ENCODE measurements at regions not wholly inside any gene's neighbourhood (a gene's known extent, or its start where the extent isn't known, plus 50 kb on each side); places are given as distances from the start of the nearest gene placed in this dataset.

DNA sequence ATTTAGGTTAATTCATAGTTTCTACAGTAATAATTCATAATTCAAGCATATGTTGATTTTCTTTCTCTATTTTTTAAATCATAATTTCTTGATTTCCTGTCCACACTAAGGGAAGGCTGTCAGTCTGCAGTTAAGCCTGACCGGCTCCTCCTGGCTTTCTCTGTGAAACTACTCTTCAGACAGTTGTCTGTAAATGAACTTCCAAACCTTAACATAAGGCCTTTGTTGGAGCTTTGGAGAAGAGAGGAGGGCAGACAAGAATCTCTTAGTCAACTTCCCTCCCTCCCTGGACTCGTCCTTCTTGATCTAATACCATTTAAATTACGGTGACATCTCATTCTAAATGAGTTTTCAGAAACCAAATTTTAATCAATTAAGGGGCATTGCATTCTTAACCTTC lies 404.1 kb upstream of the ST6GAL2 start:
- Histone ChIP-seq H3K9me3 (ENCODE audit: control insufficient read depth in 2 of 2, insufficient read depth in 1 of 2, low read depth in 1 of 2, low read length in 1 of 2) (no peaks in the 10 kb centered on the region), H3K36me3 (ENCODE audit: control insufficient read depth in 2 of 2, insufficient read depth in 2 of 2, low read length in 1 of 2) (no peaks in the 10 kb centered on the region), H3K4me1 (ENCODE audit: control insufficient read depth in 2 of 2, insufficient read depth in 2 of 2, low read length in 1 of 2) (no peaks in the 10 kb centered on the region), H3K4me3 (ENCODE audit: low read depth in 1 of 2, low read length in 2 of 2) (no peak overlapping the region), H3K27ac (ENCODE audit: low read depth in 2 of 2, low read length in 1 of 2) (no peak overlapping the region), H3K27me3 (ENCODE audit: control insufficient read depth in 1 of 2, insufficient read depth in 2 of 2, low read length in 2 of 2) (no peaks in the 10 kb centered on the region)
- WGBS, 2 donors, result 61 to 75% methylated on average over 3 of the region's 3 CpGs

DNA sequence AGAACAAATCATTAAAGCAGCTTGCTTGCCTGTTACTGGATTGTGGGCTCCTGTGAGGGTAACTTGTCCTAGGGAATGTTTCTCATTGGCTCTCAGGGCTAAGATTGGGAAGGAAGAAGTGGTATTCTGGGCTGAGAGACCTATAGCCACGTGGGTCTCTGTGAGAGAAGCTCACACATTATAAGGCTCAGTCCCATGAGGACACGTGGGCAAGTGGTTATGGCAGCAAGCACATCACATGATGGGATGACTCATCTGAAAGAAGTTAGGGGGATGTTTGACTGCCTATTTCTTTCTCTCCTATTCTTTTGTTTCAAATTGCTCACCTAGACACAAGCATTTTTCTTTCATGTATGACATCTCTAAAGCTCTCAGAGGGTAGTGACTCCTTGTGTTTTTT lies 418.0 kb upstream of the ST6GAL2 start:
- Histone ChIP-seq H3K27ac (ENCODE audit: low read depth in 2 of 2, low read length in 1 of 2) (no peak overlapping the region), H3K36me3 (ENCODE audit: control insufficient read depth in 2 of 2, insufficient read depth in 2 of 2, low read length in 1 of 2) (no peaks in the 10 kb centered on the region), H3K4me3 (ENCODE audit: low read depth in 1 of 2, low read length in 2 of 2) (no peak overlapping the region), H3K9me3 (ENCODE audit: control insufficient read depth in 2 of 2, insufficient read depth in 1 of 2, low read depth in 1 of 2, low read length in 1 of 2) (no peaks in the 10 kb centered on the region), H3K4me1 (ENCODE audit: control insufficient read depth in 2 of 2, insufficient read depth in 2 of 2, low read length in 1 of 2) (no peaks in the 10 kb centered on the region), H3K27me3 (ENCODE audit: control insufficient read depth in 1 of 2, insufficient read depth in 2 of 2, low read length in 2 of 2) (no peaks in the 10 kb centered on the region)
- WGBS, 2 donors, result 32 to 49% methylated on average over 2 of the region's 2 CpGs

DNA sequence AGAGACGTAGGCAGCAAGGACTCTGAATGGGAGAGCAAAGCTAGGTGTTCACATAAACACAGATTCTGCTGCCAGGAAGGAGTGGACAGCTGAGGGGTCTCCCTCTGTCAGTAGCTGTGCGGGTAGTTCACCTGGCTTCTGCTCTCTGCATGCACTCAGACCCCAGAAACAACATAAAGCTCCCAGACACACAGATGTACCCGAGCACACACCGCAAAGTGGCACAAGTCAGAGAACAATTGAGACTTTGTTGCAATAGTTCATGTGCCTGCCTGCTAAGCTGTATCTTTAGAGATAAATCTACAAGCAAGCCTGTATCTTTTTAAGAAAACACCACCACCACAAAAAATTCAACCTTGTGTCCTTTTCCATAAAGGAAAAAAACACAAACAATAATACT lies 420.0 kb upstream of the ST6GAL2 start:
- Histone ChIP-seq H3K36me3 (ENCODE audit: control insufficient read depth in 2 of 2, insufficient read depth in 2 of 2, low read length in 1 of 2) (no peaks in the 10 kb centered on the region), H3K9me3 (ENCODE audit: control insufficient read depth in 2 of 2, insufficient read depth in 1 of 2, low read depth in 1 of 2, low read length in 1 of 2) (no peaks in the 10 kb centered on the region), H3K27ac (ENCODE audit: low read depth in 2 of 2, low read length in 1 of 2) (no peak overlapping the region), H3K4me3 (ENCODE audit: low read depth in 1 of 2, low read length in 2 of 2) (no peak overlapping the region), H3K27me3 (ENCODE audit: control insufficient read depth in 1 of 2, insufficient read depth in 2 of 2, low read length in 2 of 2) (no peaks in the 10 kb centered on the region), H3K4me1 (ENCODE audit: control insufficient read depth in 2 of 2, insufficient read depth in 2 of 2, low read length in 1 of 2) (no peaks in the 10 kb centered on the region)
- WGBS, 2 donors, result 70 to 72% methylated on average over 4 of the region's 4 CpGs

GRCh38 chr2:107306881-107307280 lies 420.9 kb upstream of the ST6GAL2 start:
- no peaks in the 10 kb centered on the region for H3K4me1 ChIP-seq (ENCODE audit: control insufficient read depth in 2 of 2, insufficient read depth in 2 of 2, low read length in 1 of 2)
- H3K27ac ChIP-seq (ENCODE audit: low read depth in 2 of 2, low read length in 1 of 2), result no peak overlapping the region
- no peak overlapping the region for H3K4me3 ChIP-seq (ENCODE audit: low read depth in 1 of 2, low read length in 2 of 2)
- H3K27me3 ChIP-seq (ENCODE audit: control insufficient read depth in 1 of 2, insufficient read depth in 2 of 2, low read length in 2 of 2), result no peaks in the 10 kb centered on the region
- 60 to 68% methylated on average over 2 of the region's 2 CpGs for WGBS, 2 donors
- no peaks in the 10 kb centered on the region for H3K36me3 ChIP-seq (ENCODE audit: control insufficient read depth in 2 of 2, insufficient read depth in 2 of 2, low read length in 1 of 2)
- H3K9me3 ChIP-seq (ENCODE audit: control insufficient read depth in 2 of 2, insufficient read depth in 1 of 2, low read depth in 1 of 2, low read length in 1 of 2), result no peaks in the 10 kb centered on the region

GRCh38 chr2:107308835-107309234 lies 422.9 kb upstream of the ST6GAL2 start:
- Histone ChIP-seq H3K9me3 (ENCODE audit: control insufficient read depth in 2 of 2, insufficient read depth in 1 of 2, low read depth in 1 of 2, low read length in 1 of 2) (no peaks in the 10 kb centered on the region), H3K27ac (ENCODE audit: low read depth in 2 of 2, low read length in 1 of 2) (no peak overlapping the region), H3K36me3 (ENCODE audit: control insufficient read depth in 2 of 2, insufficient read depth in 2 of 2, low read length in 1 of 2) (no peaks in the 10 kb centered on the region), H3K4me1 (ENCODE audit: control insufficient read depth in 2 of 2, insufficient read depth in 2 of 2, low read length in 1 of 2) (no peaks in the 10 kb centered on the region), H3K27me3 (ENCODE audit: control insufficient read depth in 1 of 2, insufficient read depth in 2 of 2, low read length in 2 of 2) (no peaks in the 10 kb centered on the region), H3K4me3 (ENCODE audit: low read depth in 1 of 2, low read length in 2 of 2) (no peak overlapping the region)
- 63 to 80% methylated on average over 1 of the region's 1 CpG for WGBS, 2 donors

- Histone ChIP-seq H3K9me3 (ENCODE audit: control insufficient read depth in 2 of 2, insufficient read depth in 1 of 2, low read depth in 1 of 2, low read length in 1 of 2) (no peaks in the 10 kb centered on the region), H3K27ac (ENCODE audit: low read depth in 2 of 2, low read length in 1 of 2) (no peak overlapping the region), H3K4me1 (ENCODE audit: control insufficient read depth in 2 of 2, insufficient read depth in 2 of 2, low read length in 1 of 2) (no peaks in the 10 kb centered on the region), H3K4me3 (ENCODE audit: low read depth in 1 of 2, low read length in 2 of 2) (no peak overlapping the region), H3K27me3 (ENCODE audit: control insufficient read depth in 1 of 2, insufficient read depth in 2 of 2, low read length in 2 of 2) (no peaks in the 10 kb centered on the region), H3K36me3 (ENCODE audit: control insufficient read depth in 2 of 2, insufficient read depth in 2 of 2, low read length in 1 of 2) (no peaks in the 10 kb centered on the region)
- 84 to 89% methylated on average over 4 of the region's 4 CpGs for WGBS, 2 donors
Measured at GRCh38 chr2:107312240-107312639, 426.3 kb upstream of the ST6GAL2 start.

DNA sequence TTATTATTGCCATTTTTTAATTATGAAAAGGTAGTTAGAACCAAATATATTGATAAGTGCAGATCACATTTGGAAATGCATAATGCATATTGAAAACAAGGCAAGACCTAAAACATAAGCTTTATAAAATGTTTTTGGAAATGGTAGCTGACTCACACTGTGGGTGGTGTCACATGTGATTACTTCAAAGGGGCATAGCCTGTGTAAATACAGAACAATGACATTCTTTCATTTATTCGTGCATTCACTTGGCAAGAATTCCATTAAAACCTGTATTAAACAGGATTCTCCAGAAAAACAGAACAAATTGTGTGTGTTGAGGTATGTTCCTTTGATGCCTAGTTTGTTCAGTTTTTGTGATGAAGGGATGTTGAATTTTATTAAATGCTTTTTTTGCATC lies 427.3 kb upstream of the ST6GAL2 start:
- no peaks in the 10 kb centered on the region for H3K4me1 ChIP-seq (ENCODE audit: control insufficient read depth in 2 of 2, insufficient read depth in 2 of 2, low read length in 1 of 2)
- 24 to 31% methylated on average over 1 of the region's 1 CpG for WGBS, 2 donors
- H3K9me3 ChIP-seq (ENCODE audit: control insufficient read depth in 2 of 2, insufficient read depth in 1 of 2, low read depth in 1 of 2, low read length in 1 of 2), result no peaks in the 10 kb centered on the region
- H3K27me3 ChIP-seq (ENCODE audit: control insufficient read depth in 1 of 2, insufficient read depth in 2 of 2, low read length in 2 of 2), result no peaks in the 10 kb centered on the region
- H3K4me3 ChIP-seq (ENCODE audit: low read depth in 1 of 2, low read length in 2 of 2), result no peak overlapping the region
- no peaks in the 10 kb centered on the region for H3K36me3 ChIP-seq (ENCODE audit: control insufficient read depth in 2 of 2, insufficient read depth in 2 of 2, low read length in 1 of 2)
- no peak overlapping the region for H3K27ac ChIP-seq (ENCODE audit: low read depth in 2 of 2, low read length in 1 of 2)

DNA sequence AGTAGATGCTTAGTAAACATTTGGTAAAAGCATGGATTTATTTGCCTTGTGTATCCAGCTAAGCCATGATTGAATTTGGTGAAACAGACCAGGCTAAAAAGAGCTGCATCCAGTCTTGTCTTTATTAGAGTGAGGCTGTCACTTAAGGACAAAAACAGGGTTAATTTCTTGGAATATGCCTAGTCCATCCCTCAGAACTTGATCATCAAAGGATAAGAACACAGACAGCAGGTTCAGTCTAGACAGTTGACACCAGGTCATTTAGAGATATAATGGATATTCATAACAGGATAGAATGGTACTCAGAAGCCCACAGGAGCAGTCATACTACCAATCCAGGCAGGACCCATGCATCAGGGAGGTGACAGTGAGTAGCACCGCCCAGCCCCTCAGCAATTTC lies 434.9 kb upstream of the ST6GAL2 start:
- Histone ChIP-seq H3K36me3 (ENCODE audit: control insufficient read depth in 2 of 2, insufficient read depth in 2 of 2, low read length in 1 of 2) (no peaks in the 10 kb centered on the region), H3K9me3 (ENCODE audit: control insufficient read depth in 2 of 2, insufficient read depth in 1 of 2, low read depth in 1 of 2, low read length in 1 of 2) (no peaks in the 10 kb centered on the region), H3K4me3 (ENCODE audit: low read depth in 1 of 2, low read length in 2 of 2) (no peak overlapping the region), H3K27ac (ENCODE audit: low read depth in 2 of 2, low read length in 1 of 2) (no peak overlapping the region), H3K27me3 (ENCODE audit: control insufficient read depth in 1 of 2, insufficient read depth in 2 of 2, low read length in 2 of 2) (no peaks in the 10 kb centered on the region), H3K4me1 (ENCODE audit: control insufficient read depth in 2 of 2, insufficient read depth in 2 of 2, low read length in 1 of 2) (no peaks in the 10 kb centered on the region)
- 78 to 98% methylated on average over 1 of the region's 1 CpG for WGBS, 2 donors

DNA sequence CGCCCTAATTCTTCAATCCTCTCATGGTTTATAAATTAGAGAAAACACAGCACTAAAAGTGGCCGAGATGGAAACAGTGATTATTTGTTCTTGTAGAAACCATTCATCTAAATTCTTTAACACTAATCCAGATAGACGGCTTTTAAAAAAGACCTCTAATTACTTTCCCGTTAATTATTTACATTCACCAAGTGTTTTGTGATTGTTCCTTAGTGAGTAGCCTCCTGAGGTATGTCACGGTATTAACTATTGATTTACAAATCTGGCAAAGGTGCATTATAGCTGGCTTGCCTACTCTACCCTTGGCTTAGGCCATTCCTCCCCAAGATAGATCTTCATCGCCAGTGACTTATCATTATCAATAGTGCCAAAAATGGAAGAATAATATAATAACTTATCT lies 436.4 kb upstream of the ST6GAL2 start:
- no peaks in the 10 kb centered on the region for H3K4me1 ChIP-seq (ENCODE audit: control insufficient read depth in 2 of 2, insufficient read depth in 2 of 2, low read length in 1 of 2)
- H3K27ac ChIP-seq (ENCODE audit: low read depth in 2 of 2, low read length in 1 of 2), result no peak overlapping the region
- H3K27me3 ChIP-seq (ENCODE audit: control insufficient read depth in 1 of 2, insufficient read depth in 2 of 2, low read length in 2 of 2), result no peaks in the 10 kb centered on the region
- WGBS, 2 donors, result 62 to 76% methylated on average over 6 of the region's 6 CpGs
- H3K4me3 ChIP-seq (ENCODE audit: low read depth in 1 of 2, low read length in 2 of 2), result no peak overlapping the region
- no peaks in the 10 kb centered on the region for H3K9me3 ChIP-seq (ENCODE audit: control insufficient read depth in 2 of 2, insufficient read depth in 1 of 2, low read depth in 1 of 2, low read length in 1 of 2)
- H3K36me3 ChIP-seq (ENCODE audit: control insufficient read depth in 2 of 2, insufficient read depth in 2 of 2, low read length in 1 of 2), result no peaks in the 10 kb centered on the region

DNA sequence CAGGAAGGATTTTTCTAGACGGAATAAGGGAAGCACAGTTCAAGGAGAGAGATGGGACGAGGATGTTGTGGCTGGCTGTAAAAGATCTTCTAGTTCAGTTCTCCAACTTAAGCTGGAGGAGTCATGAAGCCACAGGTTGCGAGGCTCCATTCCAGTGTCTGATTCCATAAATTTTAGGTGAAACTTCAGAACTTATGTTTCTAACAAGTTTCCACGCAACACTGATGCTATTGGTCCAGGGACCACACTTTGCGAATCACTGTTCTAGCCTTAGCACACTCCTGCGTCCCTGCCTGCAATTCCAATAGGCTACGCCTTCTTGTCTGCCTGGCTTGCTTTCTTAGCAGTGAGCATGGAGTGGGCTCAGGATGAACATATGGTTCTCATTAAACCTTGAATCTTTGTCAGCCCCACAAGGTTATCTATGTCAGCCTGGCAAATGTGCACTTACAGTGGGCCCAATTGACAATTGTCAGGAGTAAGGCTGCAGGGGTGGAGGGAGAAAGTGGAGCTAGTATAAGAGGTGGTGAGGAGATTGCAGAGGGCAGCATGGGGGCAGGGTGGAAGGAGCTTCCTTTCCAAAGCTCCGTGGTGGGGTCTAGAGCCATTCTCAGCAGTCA lies 438.1 kb upstream of the ST6GAL2 start:
- WGBS, 2 donors, result 76 to 83% methylated on average over 8 of the region's 8 CpGs
- Histone ChIP-seq H3K36me3 (ENCODE audit: control insufficient read depth in 2 of 2, insufficient read depth in 2 of 2, low read length in 1 of 2) (no peaks in the 10 kb centered on the region), H3K4me1 (ENCODE audit: control insufficient read depth in 2 of 2, insufficient read depth in 2 of 2, low read length in 1 of 2) (no peaks in the 10 kb centered on the region), H3K9me3 (ENCODE audit: control insufficient read depth in 2 of 2, insufficient read depth in 1 of 2, low read depth in 1 of 2, low read length in 1 of 2) (no peaks in the 10 kb centered on the region), H3K27me3 (ENCODE audit: control insufficient read depth in 1 of 2, insufficient read depth in 2 of 2, low read length in 2 of 2) (no peaks in the 10 kb centered on the region), H3K4me3 (ENCODE audit: low read depth in 1 of 2, low read length in 2 of 2) (no peak overlapping the region), H3K27ac (ENCODE audit: low read depth in 2 of 2, low read length in 1 of 2) (no peak overlapping the region)
